Glutamatergic neuron (in vitro differentiated cells): ENCODE measurements at regions not wholly inside any gene's neighbourhood (a gene's known extent, or its start where the extent isn't known, plus 50 kb on each side); places are given as distances from the start of the nearest gene placed in this dataset.

ENCODE experiments used
- DNase-seq: peaks from one replicate; pipeline ENCODE4 v3.0.0; 2022
- H3K27ac Mint-ChIP-seq: one replicate; pipeline ENCODE4 v1.8.0; 2020; ENCODE audit warnings: mild to moderate bottlenecking, mixed read lengths, inconsistent platforms; ENCODE audit not compliant: unreplicated experiment
- H3K27me3 Mint-ChIP-seq: one replicate; pipeline ENCODE4 v1.8.0; 2020; ENCODE audit warnings: mild to moderate bottlenecking, moderate library complexity, mixed read lengths, inconsistent platforms; ENCODE audit not compliant: unreplicated experiment
- H3K36me3 Mint-ChIP-seq: one replicate; pipeline ENCODE4 v1.8.0; 2020; ENCODE audit warnings: mild to moderate bottlenecking, mixed read lengths, inconsistent platforms; ENCODE audit not compliant: unreplicated experiment
- H3K4me1 Mint-ChIP-seq: one replicate; pipeline ENCODE4 v1.8.0; 2020; ENCODE audit warnings: mild to moderate bottlenecking, low read depth, mixed read lengths, inconsistent platforms; ENCODE audit not compliant: unreplicated experiment
- H3K4me3 Mint-ChIP-seq: one replicate; pipeline ENCODE4 v1.8.0; 2020; ENCODE audit warnings: mild to moderate bottlenecking, mixed read lengths, inconsistent platforms; ENCODE audit not compliant: unreplicated experiment
- H3K9me3 Mint-ChIP-seq: one replicate; pipeline ENCODE4 v1.8.0; 2020; ENCODE audit warnings: mild to moderate bottlenecking, moderate library complexity, mixed read lengths, inconsistent platforms; ENCODE audit not compliant: unreplicated experiment
- CTCF ChIP-seq: fragments of 200-600 bp; sonication (generic); IDR thresholded peaks from one replicate; pipeline ENCODE4 v1.5.0; 2021; ENCODE audit not compliant: partially characterized antibody, unreplicated experiment

- DNase-seq, result no peak
- H3K4me3 Mint-ChIP-seq, result no peak overlapping the region
- H3K4me1 Mint-ChIP-seq, result no peaks in the 10 kb centered on the region
- peaks cover 2% of the 10 kb centered on the region for H3K27me3 Mint-ChIP-seq
- H3K9me3 Mint-ChIP-seq, result peaks cover 2% of the 10 kb centered on the region
- H3K36me3 Mint-ChIP-seq, result peaks cover 6% of the 10 kb centered on the region
- H3K27ac Mint-ChIP-seq, result no peak overlapping the region
- no peak for TF ChIP-seq CTCF
These were observed 93.5 kb upstream of the TRIM2 start for GRCh38 chr4:153110739-153111138.

- Mint-ChIP-seq H3K27ac (no peak overlapping the region), H3K9me3 (peaks cover 2% of the 10 kb centered on the region), H3K4me1 (no peaks in the 10 kb centered on the region)
These were observed 92.7 kb upstream of the TRIM2 start for GRCh38 chr4:153111426-153112040.

GRCh38 chr4:153112041-153112441 lies 92.2 kb upstream of the TRIM2 start:
- Mint-ChIP-seq H3K36me3 (no peaks in the 10 kb centered on the region), H3K4me3 (no peak overlapping the region), H3K9me3 (peaks cover 2% of the 10 kb centered on the region), H3K4me1 (no peaks in the 10 kb centered on the region), H3K27me3 (peaks cover 2% of the 10 kb centered on the region), H3K27ac (no peak overlapping the region)
- no peak for DNase-seq
- TF ChIP-seq CTCF, result no peak

More at GRCh38 chr4:153111426-153112040, 92.7 kb upstream of the TRIM2 start:
- peaks cover under 1% of the 10 kb centered on the region for H3K36me3 Mint-ChIP-seq
- DNase-seq, result no peak
- peaks cover 2% of the 10 kb centered on the region for H3K27me3 Mint-ChIP-seq
- no peak for TF ChIP-seq CTCF
- H3K4me3 Mint-ChIP-seq, result no peak overlapping the region

- H3K9me3 Mint-ChIP-seq, result peaks cover 2% of the 10 kb centered on the region
- no peak for TF ChIP-seq CTCF
These were observed 91.0 kb upstream of the TRIM2 start for GRCh38 chr4:153113061-153113837.

DNA sequence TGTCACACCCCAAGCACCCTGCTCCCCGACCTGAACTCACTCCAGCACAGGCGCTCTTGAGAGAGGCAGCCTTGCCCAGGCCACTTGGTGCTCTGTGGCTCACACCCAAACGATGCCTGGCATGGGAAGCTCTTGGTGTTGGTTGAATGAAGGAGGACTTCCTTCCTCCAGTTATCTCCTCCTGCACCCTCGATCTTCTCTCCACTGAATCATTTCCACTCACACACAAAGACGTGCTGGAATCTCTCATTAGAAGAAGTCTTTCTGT lies 90.5 kb upstream of the TRIM2 start:
- H3K4me1 Mint-ChIP-seq, result no peaks in the 10 kb centered on the region
- H3K36me3 Mint-ChIP-seq, result no peaks in the 10 kb centered on the region
- peaks cover 4% of the 10 kb centered on the region for H3K27me3 Mint-ChIP-seq
- H3K9me3 Mint-ChIP-seq, result peaks cover 2% of the 10 kb centered on the region
- TF ChIP-seq CTCF, result no peak
- no peak overlapping the region for H3K27ac Mint-ChIP-seq
- no peak for DNase-seq
- H3K4me3 Mint-ChIP-seq, result no peak overlapping the region

More at GRCh38 chr4:153113061-153113837, 91.0 kb upstream of the TRIM2 start:
- Mint-ChIP-seq H3K36me3 (no peaks in the 10 kb centered on the region), H3K27me3 (peaks cover 4% of the 10 kb centered on the region), H3K4me3 (no peak overlapping the region), H3K4me1 (no peaks in the 10 kb centered on the region), H3K27ac (no peak overlapping the region)
- no peak for DNase-seq
